HEK293 (cell line): ENCODE measurements at regions not wholly inside any gene's neighbourhood (a gene's known extent, or its start where the extent isn't known, plus 50 kb on each side); places are given as distances from the start of the nearest gene placed in this dataset.

ENCODE experiments used
- CTCF ChIA-PET: fragments of 350-600 bp; formaldehyde crosslinking; extraction: SDS; loops from one replicate; lab custom pipeline; 2021; ENCODE audit warnings: antibody characterized with exemption; lab: Yijun Ruan, JAX
- POLR2A ChIA-PET: fragments of 300-600 bp; formaldehyde crosslinking; extraction: SDS; loops from one replicate; lab custom pipeline; 2020; ENCODE audit warnings: antibody characterized with exemption, inconsistent platforms; lab: Yijun Ruan, JAX
- H3K27ac ChIP-seq: fragments of 200-500 bp; sonication (Bioruptor generic); 2 replicates; pipeline ENCODE4 v1.5.1; 2014; ENCODE audit warnings: low read depth, low read length, control low read depth, inconsistent platforms; ENCODE audit errors: extremely low read depth
- H3K36me3 ChIP-seq, 2 experiments: fragments of 200-500 bp in 1 of 2; sonication (Bioruptor generic) in 1 of 2; 1 replicate in 1 of 2; 2 replicates in 1 of 2; pipeline ENCODE4 v1.5.1; 2014 to 2017; ENCODE audit warnings: inconsistent platforms in 2 of 2, low read length in 2 of 2; ENCODE audit not compliant: control insufficient read depth in 2 of 2, insufficient read depth in 1 of 2
- H3K4me1 ChIP-seq: fragments of 200-500 bp; sonication (Bioruptor generic); 2 replicates; pipeline ENCODE4 v1.5.1; 2014; ENCODE audit warnings: mild to moderate bottlenecking, low read length, inconsistent platforms; ENCODE audit not compliant: control insufficient read depth, insufficient read depth
- H3K4me3 ChIP-seq: 2 replicates; pipeline ENCODE4 v1.5.1; 2011; ENCODE audit warnings: low read depth, mild to moderate bottlenecking, control low read depth, low read length, moderate library complexity
- H3K9me3 ChIP-seq: fragments of 200-500 bp; sonication (Bioruptor generic); 2 replicates; pipeline ENCODE4 v1.5.1; 2014; ENCODE audit warnings: low read depth, low read length, inconsistent platforms; ENCODE audit not compliant: control insufficient read depth, insufficient read depth
- BCL11A ChIP-seq: fragments of 450-650 bp; formaldehyde crosslinking; IDR thresholded peaks from 2 replicates; pipeline ENCODE4 v1.5.1; 2016; ENCODE audit warnings: low read depth, missing biosample characterization, missing genetic modification characterization
- BCL6B ChIP-seq: fragments of 450-650 bp; formaldehyde crosslinking; IDR thresholded peaks from 2 replicates; pipeline ENCODE4 v1.5.1; 2017; ENCODE audit warnings: missing biosample characterization, missing genetic modification characterization
- GLI4 ChIP-seq: fragments of 450-650 bp; formaldehyde crosslinking; IDR thresholded peaks from 2 replicates; pipeline ENCODE4 v1.5.1; 2016; ENCODE audit warnings: missing biosample characterization, missing genetic modification characterization
- IKZF3 ChIP-seq: fragments of 450-650 bp; IDR thresholded peaks from 2 replicates; pipeline ENCODE4 v1.5.0; 2018; ENCODE audit warnings: missing biosample characterization, mild to moderate bottlenecking, missing genetic modification characterization, moderate library complexity
- KLF7 ChIP-seq: fragments of 450-650 bp; formaldehyde crosslinking; IDR thresholded peaks from 2 replicates; pipeline ENCODE4 v1.5.1; 2016; ENCODE audit warnings: missing biosample characterization, missing genetic modification characterization, borderline replicate concordance
- PRDM6 ChIP-seq: fragments of 450-650 bp; formaldehyde crosslinking; IDR thresholded peaks from 2 replicates; pipeline ENCODE4 v1.5.1; 2017; ENCODE audit warnings: missing biosample characterization, missing genetic modification characterization
- REPIN1 ChIP-seq: fragments of 450-650 bp; formaldehyde crosslinking; IDR thresholded peaks from 2 replicates; pipeline ENCODE4 v1.5.1; 2017; ENCODE audit warnings: missing biosample characterization, missing genetic modification characterization, low read depth
- SETDB1 ChIP-seq: IDR thresholded peaks from one replicate; pipeline ENCODE4 v1.6.1; 2017; ENCODE audit warnings: mild to moderate bottlenecking, low read length, moderate library complexity, mixed read lengths; ENCODE audit not compliant: insufficient read length
- SP7 ChIP-seq: fragments of 450-650 bp; formaldehyde crosslinking; IDR thresholded peaks from 2 replicates; pipeline ENCODE4 v1.5.1; 2016; ENCODE audit warnings: missing biosample characterization, missing genetic modification characterization
- ZBTB8A ChIP-seq: fragments of 450-650 bp; formaldehyde crosslinking; IDR thresholded peaks from 2 replicates; pipeline ENCODE4 v1.5.1; 2016; ENCODE audit warnings: missing biosample characterization, missing genetic modification characterization
- ZNF140 ChIP-seq: fragments of 450-650 bp; formaldehyde crosslinking; IDR thresholded peaks from 2 replicates; pipeline ENCODE4 v1.5.1; 2016; ENCODE audit warnings: missing biosample characterization, missing genetic modification characterization
- ZNF18 ChIP-seq: fragments of 450-650 bp; formaldehyde crosslinking; IDR thresholded peaks from 2 replicates; pipeline ENCODE4 v1.5.1; 2016; ENCODE audit warnings: missing biosample characterization, missing genetic modification characterization
- ZNF214 ChIP-seq: fragments of 450-650 bp; formaldehyde crosslinking; IDR thresholded peaks from 2 replicates; pipeline ENCODE4 v1.5.1; 2017; ENCODE audit warnings: missing biosample characterization, mild to moderate bottlenecking, missing genetic modification characterization, borderline replicate concordance
- ZNF292 ChIP-seq: fragments of 450-650 bp; formaldehyde crosslinking; IDR thresholded peaks from 2 replicates; pipeline ENCODE4 v1.5.1; 2016; ENCODE audit warnings: low read depth, missing biosample characterization, missing genetic modification characterization, borderline replicate concordance
- ZNF341 ChIP-seq: fragments of 450-650 bp; formaldehyde crosslinking; IDR thresholded peaks from 2 replicates; pipeline ENCODE4; 2016; ENCODE audit warnings: low read depth, missing biosample characterization, missing genetic modification characterization
- ZNF394 ChIP-seq: fragments of 450-650 bp; formaldehyde crosslinking; IDR thresholded peaks from 2 replicates; pipeline ENCODE4 v1.5.1; 2016; ENCODE audit warnings: missing biosample characterization, missing genetic modification characterization, mild to moderate bottlenecking, moderate library complexity, borderline replicate concordance
- ZNF544 ChIP-seq: fragments of 450-650 bp; formaldehyde crosslinking; IDR thresholded peaks from 2 replicates; pipeline ENCODE4 v1.5.0; 2017; ENCODE audit warnings: missing biosample characterization, missing genetic modification characterization
- ZNF555 ChIP-seq: fragments of 450-650 bp; formaldehyde crosslinking; conservative IDR thresholded peaks from 2 replicates; pipeline ENCODE4 v1.5.1; 2017; ENCODE audit warnings: missing biosample characterization, mild to moderate bottlenecking, missing genetic modification characterization, inconsistent platforms
- ZNF560 ChIP-seq: fragments of 450-650 bp; formaldehyde crosslinking; IDR thresholded peaks from 2 replicates; pipeline ENCODE4 v1.5.1; 2017; ENCODE audit warnings: missing biosample characterization, missing genetic modification characterization, borderline replicate concordance
- ZNF600 ChIP-seq: fragments of 450-650 bp; formaldehyde crosslinking; IDR thresholded peaks from 2 replicates; pipeline ENCODE4 v1.5.1; 2016; ENCODE audit warnings: missing biosample characterization, missing genetic modification characterization
- ZNF658 ChIP-seq: fragments of 450-650 bp; formaldehyde crosslinking; IDR thresholded peaks from 2 replicates; pipeline ENCODE4; 2016; ENCODE audit warnings: missing biosample characterization, missing genetic modification characterization
- ZNF692 ChIP-seq: fragments of 450-650 bp; formaldehyde crosslinking; IDR thresholded peaks from 2 replicates; pipeline ENCODE4 v1.5.1; 2016; ENCODE audit warnings: missing biosample characterization, missing genetic modification characterization
- ZNF707 ChIP-seq: fragments of 450-650 bp; formaldehyde crosslinking; IDR thresholded peaks from 2 replicates; pipeline ENCODE4 v1.5.1; 2016; ENCODE audit warnings: missing biosample characterization, missing genetic modification characterization
- ZNF76 ChIP-seq: fragments of 450-650 bp; formaldehyde crosslinking; IDR thresholded peaks from 2 replicates; pipeline ENCODE4; 2016; ENCODE audit warnings: low read depth, missing biosample characterization, missing genetic modification characterization, borderline replicate concordance
- ZNF785 ChIP-seq: fragments of 450-650 bp; formaldehyde crosslinking; IDR thresholded peaks from 2 replicates; pipeline ENCODE4 v1.5.1; 2016; ENCODE audit warnings: missing biosample characterization, missing genetic modification characterization
- ZSCAN18 ChIP-seq: fragments of 450-650 bp; formaldehyde crosslinking; IDR thresholded peaks from 2 replicates; pipeline ENCODE4 v1.5.1; 2016; ENCODE audit warnings: missing biosample characterization, missing genetic modification characterization

GRCh38 chr13:36552334-36552733 lies 120.0 kb downstream of the CCNA1 start:
- no peaks in the 10 kb centered on the region for H3K36me3 ChIP-seq
- TF ChIP-seq BCL11A (tag by site-specific recombination), result no peak
- TF ChIP-seq ZNF560 (tag by site-specific recombination), result no peak
- TF ChIP-seq ZNF18 (tag by site-specific recombination), result no peak
- no peak for TF ChIP-seq ZNF785
- no peak for TF ChIP-seq ZNF214 (tag by site-specific recombination)
- no peak for TF ChIP-seq ZNF692
- TF ChIP-seq SP7 (tag by site-specific recombination), result no peak
- H3K9me3 ChIP-seq, result no peaks in the 10 kb centered on the region
- CTCF ChIA-PET, result interaction anchor here (0.7 kb wide), 1 partner anchor 264 kb away, joined by 5 read pairs; no protein-coding TSS in a partner anchor
- no peak overlapping the region for H3K27ac ChIP-seq
- H3K4me3 ChIP-seq, result no peak overlapping the region
- POLR2A ChIA-PET, result no interaction called here
- H3K4me1 ChIP-seq, result no peaks in the 10 kb centered on the region

- TF ChIP-seq BCL6B, result no peak
- TF ChIP-seq ZNF394, result no peak
- no peak for TF ChIP-seq ZNF76
- TF ChIP-seq ZNF555 (tag by site-specific recombination), result no peak
- no peak for TF ChIP-seq ZNF140 (tag by site-specific recombination)
- no peak for TF ChIP-seq SETDB1
- TF ChIP-seq KLF7 (tag by site-specific recombination), result no peak
- TF ChIP-seq ZNF341 (tag by site-specific recombination), result no peak
- no peak for TF ChIP-seq ZNF707 (tag by site-specific recombination)
- no peak for TF ChIP-seq ZBTB8A
- TF ChIP-seq REPIN1 (tag by site-specific recombination), result no peak
- TF ChIP-seq ZNF600, result no peak
- TF ChIP-seq ZNF544 (tag by site-specific recombination), result no peak
- TF ChIP-seq ZNF658, result no peak
- no peak for TF ChIP-seq ZNF560 (tag by site-specific recombination)
- TF ChIP-seq GLI4, result no peak
- TF ChIP-seq PRDM6, result no peak
- TF ChIP-seq ZSCAN18 (tag by site-specific recombination), result no peak
- TF ChIP-seq ZNF292 (tag by site-specific recombination), result no peak
- no peak for TF ChIP-seq IKZF3
Observed at GRCh38 chr13:36553491-36553890, 120.3 kb upstream of the SERTM1 start.

More at GRCh38 chr13:36553491-36553890, 120.3 kb upstream of the SERTM1 start:
- POLR2A ChIA-PET, result no interaction called here
- Histone ChIP-seq H3K9me3 (no peaks in the 10 kb centered on the region), H3K36me3 (no peaks in the 10 kb centered on the region), H3K27ac (no peak overlapping the region), H3K4me3 (no peak overlapping the region), H3K4me1 (no peaks in the 10 kb centered on the region)
- CTCF ChIA-PET, result no interaction called here
